HepG2 (cell line): ENCODE measurements at regions not wholly inside any gene's neighbourhood (a gene's known extent, or its start where the extent isn't known, plus 50 kb on each side); places are given as distances from the start of the nearest gene placed in this dataset.

ENCODE experiments used
- ATF3 ChIP-seq: sonication (generic); formaldehyde crosslinking; IDR thresholded peaks from 2 replicates; pipeline ENCODE4 v1.4.0; 2020; ENCODE audit warnings: missing genetic modification reagents
- CBX1 ChIP-seq: IDR thresholded peaks from one replicate; pipeline ENCODE4 v1.6.1; 2016; ENCODE audit warnings: antibody characterized with exemption, low read depth
- CSRNP1 ChIP-seq: sonication (generic); formaldehyde crosslinking; IDR thresholded peaks from 2 replicates; pipeline ENCODE4 v1.8.1; 2023; ENCODE audit warnings: mild to moderate bottlenecking, missing genetic modification reagents
- HNF4G ChIP-seq, 2 experiments: sonication (generic) in 1 of 2; formaldehyde crosslinking in 1 of 2; IDR thresholded peaks; 2 replicates each; pipeline versions ENCODE4 v1.4.0 to v1.6.1; 2011 to 2020; ENCODE audit warnings: borderline replicate concordance in 2 of 2, low read depth in 2 of 2, mild to moderate bottlenecking in 2 of 2, low read length in 1 of 2, missing genetic modification reagents in 1 of 2, moderate library complexity in 1 of 2
- HOXA3 ChIP-seq: sonication (generic); formaldehyde crosslinking; IDR thresholded peaks from 2 replicates; pipeline ENCODE4 v1.5.0; 2020; ENCODE audit warnings: missing genetic modification reagents
- SMC3 ChIP-seq: IDR thresholded peaks from 2 replicates; pipeline ENCODE4 v1.6.1; 2011; ENCODE audit warnings: low read length, improper control_type of control experiment
- ZBTB1 ChIP-seq: sonication (generic); formaldehyde crosslinking; IDR thresholded peaks from 2 replicates; pipeline ENCODE4 v1.4.0; 2020; ENCODE audit warnings: missing genetic modification reagents, borderline replicate concordance
- ZBTB33 ChIP-seq: sonication (generic); formaldehyde crosslinking; IDR thresholded peaks from 2 replicates; pipeline ENCODE4 v1.4.0; 2020; ENCODE audit warnings: missing genetic modification reagents
- ZNF280B ChIP-seq: sonication (generic); formaldehyde crosslinking; IDR thresholded peaks from 2 replicates; pipeline ENCODE4 v1.5.0; 2020; ENCODE audit warnings: missing genetic modification reagents, mild to moderate bottlenecking, borderline replicate concordance

- TF ChIP-seq ZBTB33: no peak
- TF ChIP-seq ATF3 (CRISPR knock-in tag): no peak
- TF ChIP-seq HOXA3: no peak
- no peak for TF ChIP-seq ZNF280B (CRISPR knock-in tag)
- no peak for TF ChIP-seq ZBTB1 (CRISPR knock-in tag)
- no peak for TF ChIP-seq HNF4G (IDR thresholded peaks at IDR 0.05; ENCODE audit: borderline replicate concordance, low read depth, low read length)
- no peak for TF ChIP-seq HNF4G (CRISPR knock-in tag; IDR thresholded peaks at IDR 0.05; ENCODE audit: borderline replicate concordance, low read depth)
- TF ChIP-seq CSRNP1: no peak
- no peak for TF ChIP-seq SMC3
- TF ChIP-seq CBX1: no peak
These were observed 673.0 kb downstream of the ELAVL2 start for GRCh38 chr9:23153058-23153457.
